Adrenal gland (tissue), 9 donors: ENCODE measurements at regions not wholly inside any gene's neighbourhood (a gene's known extent, or its start where the extent isn't known, plus 50 kb on each side); places are given as distances from the start of the nearest gene placed in this dataset.

Source experiments
- DNase-seq, 7 donors: peaks; one replicate each; pipeline ENCODE4 v3.0.0-alpha.2; 2019 to 2020
- H3K27ac ChIP-seq, 5 donors: fragments of 200-600 bp; sonication (generic) in 4 of 5; 1 replicate in 3 of 5; 2 replicates in 2 of 5; pipeline versions ENCODE4 v1.5.1 to v1.8.0; 2016 to 2020; ENCODE audit warnings: mild to moderate bottlenecking in 1 of 5
- H3K27me3 ChIP-seq: fragments of 200-600 bp; 2 replicates; pipeline ENCODE4 v1.8.0; 2021
- H3K36me3 ChIP-seq, 2 donors: fragments of 200-600 bp; replicated peaks in 1 of 2; 1 replicate in 1 of 2; 2 replicates in 1 of 2; pipeline versions ENCODE4 v1.5.1 to v1.8.0; 2018 to 2022
- H3K4me1 ChIP-seq, 2 donors: fragments of 200-600 bp; replicated peaks in 1 of 2; 1 replicate in 1 of 2; 2 replicates in 1 of 2; pipeline versions ENCODE4 v1.5.1 to v1.8.0; 2018 to 2021
- H3K4me3 ChIP-seq, 4 donors: fragments of 200-600 bp; sonication (generic) in 3 of 4; one replicate each; pipeline ENCODE4 v1.5.1; 2016 to 2018
- H3K9me3 ChIP-seq, 3 donors: fragments of 200-600 bp; sonication (generic) in 1 of 3; replicated peaks in 1 of 3; 1 replicate in 2 of 3; 2 replicates in 1 of 3; pipeline versions ENCODE4 v1.5.1 to v1.8.0; 2016 to 2021
- POLR2A ChIP-seq, 2 donors: fragments of 450-650 bp; IDR thresholded peaks; one replicate each; pipeline ENCODE4 v1.6.1; 2017; ENCODE audit warnings: antibody characterized with exemption in 2 of 2, mild to moderate bottlenecking in 2 of 2, moderate library complexity in 1 of 2
- WGBS, 4 donors: extraction: QIAGEN DNeasy Blood & Tissue Kit in 2 of 4; methylation state at CpG; one replicate each; pipeline versions ENCODE4 v1.1.5 to v1.1.7; 2013 to 2017; 5-methylcytosine and 5-hydroxymethylcytosine counted together
- intact Hi-C, 2 donors: fragments of 100-400 bp; cut with DNase I; formaldehyde crosslinking; loops; one replicate each; pipeline versions ENCODE4 v1.14.1 to v1.15.0; 2022 to 2023
- TF ChIP-seq, protein P1 (sequence below), 6 experiments: fragments of 450-650 bp in 4 of 6; fragments of 200-600 bp in 2 of 6; sonication (generic) in 1 of 6; IDR thresholded peaks; 1 replicate in 5 of 6; 2 replicates in 1 of 6; pipeline versions ENCODE4 v1.5.1 to v1.8.0; 2016 to 2021; ENCODE audit warnings: antibody characterized with exemption in 6 of 6, mild to moderate bottlenecking in 2 of 6, moderate library complexity in 1 of 6
- donor health status: healthy with polysubstance abuse.
- donor health status: Bipolar disorder and iron deficiency.
- donor health status: DM: yes; HTN: yes; CAD: no.
- donor health status: DM: no; HTN: no; CAD: no.
- donor health status: DM: no; HTN: no; CAD: no.

DNA sequence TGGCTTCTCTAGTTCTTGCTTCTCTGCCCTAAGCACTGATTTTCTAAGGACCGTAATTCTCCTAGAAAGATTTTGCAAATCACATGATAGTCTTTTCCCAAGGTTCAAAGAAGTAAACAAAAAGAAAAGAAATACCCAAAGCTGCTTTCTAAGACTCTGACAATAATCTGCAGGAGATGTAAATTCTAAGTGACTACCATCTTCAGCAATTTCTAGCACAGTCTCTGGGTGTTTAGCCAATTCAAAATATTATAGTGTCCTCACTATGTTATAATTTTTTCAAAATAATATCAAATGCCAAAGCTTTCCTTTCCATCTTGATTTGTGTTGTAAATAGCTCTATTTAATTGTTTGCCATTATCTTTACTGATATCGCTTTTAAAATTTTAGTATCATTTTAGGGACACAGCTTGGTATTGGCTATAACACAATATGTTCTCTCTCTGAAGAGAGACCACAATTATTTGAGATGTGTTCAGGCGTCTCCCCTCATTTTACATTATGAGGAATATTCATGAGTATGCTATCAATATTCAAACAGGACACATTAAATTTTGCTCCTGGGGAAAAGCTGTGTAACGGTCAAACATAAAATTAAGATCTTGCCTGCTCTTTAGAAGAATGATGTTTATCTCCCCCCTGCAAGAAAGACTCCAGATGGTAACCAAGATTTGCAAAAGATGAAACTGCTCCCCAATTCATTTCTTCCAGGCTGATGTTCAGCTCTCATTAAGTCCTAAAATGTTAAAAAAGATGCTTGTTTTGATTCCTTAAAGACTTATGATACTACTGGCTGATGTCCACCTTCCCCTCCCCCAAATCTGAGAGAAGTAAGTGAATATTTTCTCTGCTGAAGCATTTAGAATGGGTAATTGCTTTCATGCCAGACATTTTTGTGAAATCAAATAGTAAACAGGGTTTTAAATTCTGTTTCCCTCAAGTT lies 191.9 kb upstream of the WDR11 start:
- intact Hi-C loops, result no loop called here
- no peaks in the 10 kb centered on the region for H3K27me3 ChIP-seq
- DNase-seq, result no peak
- no peak overlapping the region for H3K27ac ChIP-seq
- H3K36me3 ChIP-seq, result no peaks in the 10 kb centered on the region
- H3K4me3 ChIP-seq, result no peak overlapping the region
- H3K9me3 ChIP-seq, result no peaks in the 10 kb centered on the region
- TF ChIP-seq, protein P1, sequence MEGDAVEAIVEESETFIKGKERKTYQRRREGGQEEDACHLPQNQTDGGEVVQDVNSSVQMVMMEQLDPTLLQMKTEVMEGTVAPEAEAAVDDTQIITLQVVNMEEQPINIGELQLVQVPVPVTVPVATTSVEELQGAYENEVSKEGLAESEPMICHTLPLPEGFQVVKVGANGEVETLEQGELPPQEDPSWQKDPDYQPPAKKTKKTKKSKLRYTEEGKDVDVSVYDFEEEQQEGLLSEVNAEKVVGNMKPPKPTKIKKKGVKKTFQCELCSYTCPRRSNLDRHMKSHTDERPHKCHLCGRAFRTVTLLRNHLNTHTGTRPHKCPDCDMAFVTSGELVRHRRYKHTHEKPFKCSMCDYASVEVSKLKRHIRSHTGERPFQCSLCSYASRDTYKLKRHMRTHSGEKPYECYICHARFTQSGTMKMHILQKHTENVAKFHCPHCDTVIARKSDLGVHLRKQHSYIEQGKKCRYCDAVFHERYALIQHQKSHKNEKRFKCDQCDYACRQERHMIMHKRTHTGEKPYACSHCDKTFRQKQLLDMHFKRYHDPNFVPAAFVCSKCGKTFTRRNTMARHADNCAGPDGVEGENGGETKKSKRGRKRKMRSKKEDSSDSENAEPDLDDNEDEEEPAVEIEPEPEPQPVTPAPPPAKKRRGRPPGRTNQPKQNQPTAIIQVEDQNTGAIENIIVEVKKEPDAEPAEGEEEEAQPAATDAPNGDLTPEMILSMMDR (IDR thresholded peaks at IDR 0.05), result no peak
- no peak for TF ChIP-seq POLR2A (IDR thresholded peaks at IDR 0.05)
- no peaks in the 10 kb centered on the region for H3K4me1 ChIP-seq
- WGBS, 4 donors, result 55 to 65% (median 59%) methylated on average over 4 of the region's 4 CpGs

DNA sequence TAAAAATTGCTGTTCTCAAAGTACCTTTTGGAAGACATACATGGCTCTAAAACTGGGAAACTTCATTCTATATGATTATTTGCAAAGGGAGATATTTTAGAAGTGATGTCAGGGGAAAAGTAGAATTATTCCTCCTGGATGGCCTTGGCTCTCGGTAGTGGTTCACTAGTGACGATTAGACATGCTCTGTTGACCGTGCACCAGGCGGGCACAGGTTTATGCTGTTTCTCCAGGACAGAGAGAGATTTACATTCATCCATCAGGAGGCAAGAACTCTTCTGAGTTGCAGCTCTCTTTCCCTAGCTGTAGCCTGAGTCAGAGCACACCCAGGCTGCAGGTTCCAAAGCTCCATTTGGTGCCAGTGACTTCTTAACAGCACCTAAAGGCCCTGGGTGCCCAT lies 184.9 kb upstream of the WDR11 start:
- H3K9me3 ChIP-seq, result no peaks in the 10 kb centered on the region
- intact Hi-C loops, result no loop called here
- H3K4me3 ChIP-seq, result no peak overlapping the region
- DNase-seq, result no peak
- H3K27me3 ChIP-seq, result no peaks in the 10 kb centered on the region
- H3K4me1 ChIP-seq, result no peaks in the 10 kb centered on the region
- no peaks in the 10 kb centered on the region for H3K36me3 ChIP-seq
- WGBS, 4 donors, result 51 to 77% (median 64%) methylated on average over 2 to 4 of the region's 4 CpGs
- no peak for TF ChIP-seq POLR2A (IDR thresholded peaks at IDR 0.05)
- TF ChIP-seq, protein P1 (IDR thresholded peaks at IDR 0.05), result no peak
- H3K27ac ChIP-seq, result no peak overlapping the region

DNA sequence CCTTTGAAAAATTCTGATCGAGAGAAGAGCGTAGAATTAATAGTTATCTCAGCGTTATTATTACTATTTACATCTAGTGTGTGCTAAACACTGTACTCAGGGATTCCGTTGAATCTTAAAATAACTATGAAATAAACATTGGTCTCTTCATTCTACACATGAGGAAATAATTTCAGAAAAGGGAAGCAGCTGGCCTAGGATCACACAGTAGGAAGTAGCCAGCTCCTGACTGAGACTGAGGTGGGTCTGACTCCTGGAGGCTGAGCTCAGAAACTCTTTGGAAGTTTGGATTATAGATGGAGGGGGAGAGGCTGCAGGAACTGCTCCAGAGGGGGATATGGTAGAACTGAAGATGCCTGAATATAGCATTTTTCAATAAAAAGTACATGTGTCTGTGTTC lies 183.9 kb upstream of the WDR11 start:
- Histone ChIP-seq H3K36me3 (no peaks in the 10 kb centered on the region), H3K27me3 (no peaks in the 10 kb centered on the region), H3K4me1 (no peaks in the 10 kb centered on the region), H3K9me3 (no peaks in the 10 kb centered on the region), H3K27ac (no peak overlapping the region), H3K4me3 (no peak overlapping the region)
- TF ChIP-seq, protein P1 (IDR thresholded peaks at IDR 0.05), result no peak
- no peak for TF ChIP-seq POLR2A (IDR thresholded peaks at IDR 0.05)
- 46 to 53% (median 49%) methylated on average over 4 of the region's 4 CpGs for WGBS, 4 donors
- no peak for DNase-seq
- intact Hi-C loops, result no loop called here

DNA sequence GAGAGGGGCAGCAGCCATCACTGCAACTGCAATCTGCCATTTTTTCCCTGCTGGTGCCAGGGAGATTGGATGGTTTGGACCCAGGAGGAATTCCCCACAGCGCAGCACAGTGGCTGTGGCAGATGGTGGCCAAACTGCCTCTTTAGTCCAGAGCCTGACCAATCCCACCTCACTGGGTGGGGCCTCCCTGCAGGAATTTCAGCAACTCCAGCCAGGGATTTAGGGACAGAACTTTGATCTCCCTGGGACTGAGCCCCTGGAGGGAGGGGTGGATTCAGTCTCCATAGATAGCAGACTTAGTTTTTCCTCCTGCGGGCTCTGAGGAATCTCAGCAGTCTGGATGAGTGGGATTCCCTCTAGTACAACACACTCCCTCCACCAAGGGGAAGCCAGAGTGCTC lies 179.7 kb upstream of the WDR11 start:
- no peak for DNase-seq
- Histone ChIP-seq H3K9me3 (no peaks in the 10 kb centered on the region), H3K4me3 (no peak overlapping the region), H3K4me1 (no peaks in the 10 kb centered on the region), H3K27ac (no peak overlapping the region), H3K27me3 (no peaks in the 10 kb centered on the region), H3K36me3 (no peaks in the 10 kb centered on the region)
- no peak for TF ChIP-seq POLR2A (IDR thresholded peaks at IDR 0.05)
- TF ChIP-seq, protein P1 (IDR thresholded peaks at IDR 0.05), result no peak
- intact Hi-C loops, result no loop called here
- 78 to 94% (median 84%) methylated on average over 2 of the region's 2 CpGs for WGBS, 4 donors
